CD14-positive monocyte (primary cell): ENCODE measurements at regions not wholly inside any gene's neighbourhood (a gene's known extent, or its start where the extent isn't known, plus 50 kb on each side); places are given as distances from the start of the nearest gene placed in this dataset.

Source experiments
- DNase-seq, 3 donors: peaks; one replicate each; pipeline ENCODE4 v3.0.0-alpha.2; 2011 to 2022
- H2AFZ ChIP-seq: 2 replicates; pipeline ENCODE4 v1.6.0; 2012; ENCODE audit warnings: mild to moderate bottlenecking, low read depth, low read length, inconsistent platforms; ENCODE audit not compliant: insufficient read depth, poor library complexity, severe bottlenecking
- H3K27ac ChIP-seq, 2 donors: 1 replicate in 1 of 2; 2 replicates in 1 of 2; pipeline ENCODE4 v1.5.1; 2012 to 2013; ENCODE audit warnings: low read length in 2 of 2, control low read depth in 1 of 2, inconsistent platforms in 1 of 2, low read depth in 1 of 2, mild to moderate bottlenecking in 1 of 2
- H3K27me3 ChIP-seq, 2 donors: one replicate each; pipeline versions ENCODE4 v1.6.0 to v1.6.1; 2011 to 2013; ENCODE audit warnings: low read length in 2 of 2; ENCODE audit not compliant: control insufficient read depth in 2 of 2, insufficient read depth in 2 of 2
- H3K36me3 ChIP-seq, 2 donors: replicated peaks in 1 of 2; 1 replicate in 1 of 2; 2 replicates in 1 of 2; pipeline versions ENCODE4 v1.5.1 to v1.6.1; 2012 to 2013; ENCODE audit warnings: low read length in 2 of 2, control low read depth in 1 of 2, inconsistent platforms in 1 of 2, mild to moderate bottlenecking in 1 of 2; ENCODE audit not compliant: insufficient read depth in 2 of 2, control insufficient read depth in 1 of 2
- H3K4me1 ChIP-seq, 2 donors: 1 replicate in 1 of 2; 2 replicates in 1 of 2; pipeline versions ENCODE4 v1.5.1 to v1.6.1; 2012 to 2013; ENCODE audit warnings: low read length in 2 of 2, control low read depth in 1 of 2, inconsistent platforms in 1 of 2, mild to moderate bottlenecking in 1 of 2, moderate library complexity in 1 of 2; ENCODE audit not compliant: insufficient read depth in 2 of 2, control insufficient read depth in 1 of 2
- H3K4me2 ChIP-seq: replicated peaks from 2 replicates; pipeline ENCODE3; 2012; ENCODE audit warnings: low read length, moderate library complexity, mild to moderate bottlenecking; ENCODE audit not compliant: poor library complexity, severe bottlenecking; ENCODE audit errors: extremely low read depth
- H3K4me3 ChIP-seq, 3 experiments: fragments of 200-600 bp in 1 of 3; sonication (generic) in 1 of 3; replicated peaks in 1 of 3; 1 replicate in 2 of 3; 2 replicates in 1 of 3; pipeline ENCODE4 v1.5.1; 2011 to 2013; ENCODE audit warnings: low read length in 3 of 3, mild to moderate bottlenecking in 3 of 3, control low read depth in 2 of 3, low read depth in 2 of 3, inconsistent platforms in 1 of 3, moderate library complexity in 1 of 3
- H3K79me2 ChIP-seq: 2 replicates; pipeline ENCODE4 v1.6.0; 2012; ENCODE audit warnings: mild to moderate bottlenecking, control low read depth, inconsistent platforms, low read length, moderate library complexity; ENCODE audit not compliant: insufficient read depth
- H3K9ac ChIP-seq: 2 replicates; pipeline ENCODE4 v1.6.0; 2017; ENCODE audit warnings: low read length, mild to moderate bottlenecking; ENCODE audit not compliant: insufficient read depth, poor library complexity, severe bottlenecking
- H3K9me3 ChIP-seq, 2 donors: replicated peaks in 1 of 2; 1 replicate in 1 of 2; 2 replicates in 1 of 2; pipeline versions ENCODE4 v1.5.1 to v1.6.1; 2012 to 2013; ENCODE audit warnings: low read length in 2 of 2, control low read depth in 1 of 2; ENCODE audit not compliant: control insufficient read depth in 1 of 2, insufficient read depth in 1 of 2
- H4K20me1 ChIP-seq: 2 replicates; pipeline ENCODE4 v1.6.0; 2012; ENCODE audit warnings: mild to moderate bottlenecking, low read length, control low read depth, moderate library complexity; ENCODE audit not compliant: insufficient read depth
- H3K27ac Mint-ChIP-seq, 7 donors: one replicate each; pipeline ENCODE4 v1.8.0; 2020; ENCODE audit warnings: mild to moderate bottlenecking in 7 of 7, mixed read lengths in 7 of 7, moderate library complexity in 6 of 7, inconsistent platforms in 2 of 7
- H3K27me3 Mint-ChIP-seq, 3 donors: one replicate each; pipeline ENCODE4 v1.8.0; 2021 to 2022; ENCODE audit warnings: low read depth in 3 of 3, mild to moderate bottlenecking in 3 of 3, mixed read lengths in 3 of 3, moderate library complexity in 3 of 3, inconsistent platforms in 1 of 3
- H3K36me3 Mint-ChIP-seq, 2 donors: one replicate each; pipeline ENCODE4 v1.8.0; 2020; ENCODE audit warnings: mixed read lengths in 2 of 2, inconsistent platforms in 1 of 2, mild to moderate bottlenecking in 1 of 2
- H3K4me1 Mint-ChIP-seq: one replicate; pipeline ENCODE4 v1.8.0; 2020; ENCODE audit warnings: mild to moderate bottlenecking, mixed read lengths
- H3K4me3 Mint-ChIP-seq, 2 donors: one replicate each; pipeline ENCODE4 v1.8.0; 2020; ENCODE audit warnings: mild to moderate bottlenecking in 2 of 2, mixed read lengths in 2 of 2, moderate library complexity in 1 of 2
- H3K9me3 Mint-ChIP-seq, 7 donors: one replicate each; pipeline ENCODE4 v1.8.0; 2020 to 2022; ENCODE audit warnings: mixed read lengths in 7 of 7, mild to moderate bottlenecking in 6 of 7, moderate library complexity in 6 of 7, inconsistent platforms in 2 of 7
- CTCF ChIP-seq: fragments of 200-600 bp; IDR thresholded peaks from one replicate; pipeline ENCODE4 v1.8.0; 2022; ENCODE audit warnings: antibody characterized with exemption, mild to moderate bottlenecking
- WGBS: methylation state at CpG from one replicate; pipeline ENCODE4 v1.1.5; 2013; ENCODE audit warnings: missing lambda C conversion rate; ENCODE audit not compliant: insufficient coverage; 5-methylcytosine and 5-hydroxymethylcytosine counted together
- intact Hi-C, 2 donors: fragments of 100-400 bp; cut with micrococcal nuclease; formaldehyde crosslinking; loops; one replicate each; pipeline versions ENCODE4 v1.15.0 to v1.15.1; 2023

- H3K27me3 Mint-ChIP-seq, result no peaks in the 10 kb centered on the region
- H3K9ac ChIP-seq, result no peak overlapping the region
- no peak for TF ChIP-seq CTCF
- H3K27me3 ChIP-seq, result no peaks in the 10 kb centered on the region
- DNase-seq, result no peak
- H2AFZ ChIP-seq, result no peak overlapping the region
- WGBS, result no CpG with 5 or more reads among the region's 3 CpGs
- H3K27ac ChIP-seq, result no peak overlapping the region
- no peaks in the 10 kb centered on the region for H3K79me2 ChIP-seq
- H3K36me3 Mint-ChIP-seq, result no peaks in the 10 kb centered on the region
- H3K4me1 ChIP-seq, result no peaks in the 10 kb centered on the region
- no peaks in the 10 kb centered on the region for H4K20me1 ChIP-seq
- no peaks in the 10 kb centered on the region for H3K4me1 Mint-ChIP-seq
- H3K36me3 ChIP-seq, result no peaks in the 10 kb centered on the region
- H3K4me2 ChIP-seq, result no peak overlapping the region
- H3K9me3 Mint-ChIP-seq, result peaks cover 6 to 22% (median 17%) of the 10 kb centered on the region in 7 donors
- H3K4me3 ChIP-seq, result no peak overlapping the region
- peaks cover 10 to 13% of the 10 kb centered on the region in 2 donors for H3K9me3 ChIP-seq
- no peak overlapping the region for H3K4me3 Mint-ChIP-seq
- intact Hi-C loops, result no loop called here
- H3K27ac Mint-ChIP-seq, result no peak overlapping the region
Measured at GRCh38 chr9:81146241-81146640, 543.1 kb downstream of the TLE1 start.

DNA sequence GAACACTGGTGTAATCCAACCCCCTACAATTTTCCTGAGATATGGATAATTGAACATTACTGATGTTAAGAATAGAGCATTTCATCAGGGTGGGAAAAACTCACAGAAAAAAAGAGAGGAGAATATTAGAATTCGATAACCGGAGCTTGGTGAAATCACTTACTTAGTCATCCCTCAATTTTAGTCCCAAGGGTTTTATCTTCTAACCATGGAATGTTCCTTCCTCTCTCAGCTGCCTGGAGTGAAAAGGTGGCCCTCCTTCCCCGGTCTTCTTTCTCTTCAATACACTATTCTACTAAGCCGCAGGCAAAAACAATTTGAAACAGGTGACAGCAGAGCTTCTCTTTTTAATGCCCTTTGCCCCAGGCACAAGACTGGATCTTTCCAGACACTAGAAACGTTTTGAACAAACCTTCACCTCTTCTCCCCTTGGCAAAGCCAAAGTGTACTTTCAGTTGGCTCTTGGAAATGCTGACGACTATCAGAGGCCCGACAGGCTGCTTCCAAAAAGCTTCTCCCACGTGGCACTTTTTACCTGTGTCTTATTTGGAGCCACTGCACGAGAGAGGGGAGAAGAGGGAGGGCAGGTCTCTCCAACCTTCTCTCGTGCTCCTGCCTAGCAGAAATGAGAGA, 543.9 kb downstream of the TLE1 start:
- H3K4me2 ChIP-seq, result no peak overlapping the region
- no peak overlapping the region for H3K27ac Mint-ChIP-seq
- H3K4me1 Mint-ChIP-seq, result no peaks in the 10 kb centered on the region
- H3K4me3 ChIP-seq, result no peak overlapping the region
- H3K4me3 Mint-ChIP-seq, result no peak overlapping the region
- 72% methylated on average over 2 of the region's 10 CpGs for WGBS
- TF ChIP-seq CTCF, result no peak
- no peak overlapping the region for H3K27ac ChIP-seq
- no peak for DNase-seq
- intact Hi-C loops, result no loop called here
- no peak overlapping the region for H3K9ac ChIP-seq
- H3K27me3 Mint-ChIP-seq, result no peaks in the 10 kb centered on the region
- no peaks in the 10 kb centered on the region for H3K27me3 ChIP-seq
- H3K9me3 ChIP-seq, result peaks cover 10 to 13% of the 10 kb centered on the region in 2 donors
- H3K36me3 Mint-ChIP-seq, result no peaks in the 10 kb centered on the region
- H4K20me1 ChIP-seq, result no peaks in the 10 kb centered on the region
- no peak overlapping the region for H2AFZ ChIP-seq
- H3K79me2 ChIP-seq, result no peaks in the 10 kb centered on the region
- H3K36me3 ChIP-seq, result no peaks in the 10 kb centered on the region
- no peaks in the 10 kb centered on the region for H3K4me1 ChIP-seq
- peaks cover 6 to 22% (median 17%) of the 10 kb centered on the region in 7 donors for H3K9me3 Mint-ChIP-seq
